ENCODE measurements at regions not wholly inside any gene's neighbourhood (a gene's known extent, or its start where the extent isn't known, plus 50 kb on each side); places are given as distances from the start of the nearest gene placed in this dataset.

- Histone ChIP-seq H2AK5ac (ENCODE audit: insufficient read length, low read length) (no peak overlapping the region), H4K20me1 (ENCODE audit: control insufficient read depth, insufficient read depth, insufficient read length) (no peaks in the 10 kb centered on the region), H4K5ac (ENCODE audit: insufficient read length, low read depth, low read length) (no peak overlapping the region), H2BK12ac (ENCODE audit: insufficient read length, low read depth, low read length) (no peak overlapping the region), H3K14ac (ENCODE audit: insufficient read depth, low read length) (no peak overlapping the region), H3K23ac (ENCODE audit: insufficient read length, low read depth, low read length) (no peak overlapping the region), H3T11ph (ENCODE audit: low read length) (no peak overlapping the region), H3K9ac (ENCODE audit: extremely low read depth, insufficient read length, low read length) (no peak overlapping the region), H3K79me1 (ENCODE audit: insufficient read depth, low read depth, low read length, poor library complexity, severe bottlenecking) (no peaks in the 10 kb centered on the region), H2BK15ac (ENCODE audit: low read depth, low read length) (no peak overlapping the region), H3K27ac (ENCODE audit: insufficient read length, low read depth, low read length) (no peak overlapping the region), H2BK120ac (ENCODE audit: low read depth, low read length, poor library complexity, severe bottlenecking) (no peak overlapping the region), H4K8ac (replicated peaks; ENCODE audit: insufficient read length, low read depth, low read length) (no peak overlapping the region), H2BK5ac (ENCODE audit: insufficient read length, low read length) (no peak overlapping the region), H3K9me3 (ENCODE audit: control insufficient read depth, low read depth, low read length) (no peaks in the 10 kb centered on the region), H3K23me2 (ENCODE audit: insufficient read length, low read depth, low read length, poor library complexity, severe bottlenecking) (no peaks in the 10 kb centered on the region), H2AFZ (ENCODE audit: low read length) (no peak overlapping the region), H2BK20ac (ENCODE audit: low read depth, low read length, poor library complexity, severe bottlenecking) (no peak overlapping the region), H3K18ac (ENCODE audit: insufficient read length, low read depth, low read length) (no peak overlapping the region), H3K4me1 (ENCODE audit: insufficient read depth, low read length) (no peaks in the 10 kb centered on the region), H3K27me3 (ENCODE audit: insufficient read depth, low read length) (no peaks in the 10 kb centered on the region), H3K4me2 (ENCODE audit: insufficient read depth, insufficient read length, low read length) (no peak overlapping the region), H3K79me2 (ENCODE audit: insufficient read depth, low read length) (no peaks in the 10 kb centered on the region), H3K4ac (ENCODE audit: low read depth, low read length) (no peak overlapping the region), H4K91ac (ENCODE audit: insufficient read length, low read depth, low read length) (no peak overlapping the region), H3K56ac (ENCODE audit: insufficient read length, low read depth, low read length) (no peak overlapping the region)
- H3K4me3 Mint-ChIP-seq: no peak overlapping the region
- H3K4me1 Mint-ChIP-seq: peaks cover 0 to 2% of the 10 kb centered on the region in 2 experiments; a peak in 1 of 4 replicates
- no peaks in the 10 kb centered on the region for H3K36me3 Mint-ChIP-seq (ENCODE audit: insufficient read depth in 1 of 3, low read depth in 3 of 3)
- DNase-seq: no peak
- TF ChIP-seq, protein P1, sequence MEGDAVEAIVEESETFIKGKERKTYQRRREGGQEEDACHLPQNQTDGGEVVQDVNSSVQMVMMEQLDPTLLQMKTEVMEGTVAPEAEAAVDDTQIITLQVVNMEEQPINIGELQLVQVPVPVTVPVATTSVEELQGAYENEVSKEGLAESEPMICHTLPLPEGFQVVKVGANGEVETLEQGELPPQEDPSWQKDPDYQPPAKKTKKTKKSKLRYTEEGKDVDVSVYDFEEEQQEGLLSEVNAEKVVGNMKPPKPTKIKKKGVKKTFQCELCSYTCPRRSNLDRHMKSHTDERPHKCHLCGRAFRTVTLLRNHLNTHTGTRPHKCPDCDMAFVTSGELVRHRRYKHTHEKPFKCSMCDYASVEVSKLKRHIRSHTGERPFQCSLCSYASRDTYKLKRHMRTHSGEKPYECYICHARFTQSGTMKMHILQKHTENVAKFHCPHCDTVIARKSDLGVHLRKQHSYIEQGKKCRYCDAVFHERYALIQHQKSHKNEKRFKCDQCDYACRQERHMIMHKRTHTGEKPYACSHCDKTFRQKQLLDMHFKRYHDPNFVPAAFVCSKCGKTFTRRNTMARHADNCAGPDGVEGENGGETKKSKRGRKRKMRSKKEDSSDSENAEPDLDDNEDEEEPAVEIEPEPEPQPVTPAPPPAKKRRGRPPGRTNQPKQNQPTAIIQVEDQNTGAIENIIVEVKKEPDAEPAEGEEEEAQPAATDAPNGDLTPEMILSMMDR (conservative IDR thresholded peaks at IDR 0.05): no peak
- no peaks in the 10 kb centered on the region; the same call in 1 of the 2 replicates for H3K27me3 Mint-ChIP-seq (ENCODE audit: low read depth)
- H3K9me3 Mint-ChIP-seq: no peaks in the 10 kb centered on the region; a peak in 2 of 5 replicates
- WGBS (ENCODE audit: extremely low coverage, insufficient read length, low lambda C conversion rate): no CpG with 5 or more reads among the region's 6 CpGs
- no peak overlapping the region for H3K27ac Mint-ChIP-seq
These were observed 1004.4 kb upstream of the ALCAM start for GRCh38 chr3:104362319-104362718.
